SK-N-SH (cell line): ENCODE measurements at regions not wholly inside any gene's neighbourhood (a gene's known extent, or its start where the extent isn't known, plus 50 kb on each side); places are given as distances from the start of the nearest gene placed in this dataset.

Experiments used
- CHD2 ChIP-seq: fragments of 150-350 bp; IDR thresholded peaks from 2 replicates; pipeline ENCODE4 v1.6.1; 2018; ENCODE audit warnings: low read length; ENCODE audit not compliant: partially characterized antibody
- CTCF ChIP-seq: fragments of 200-600 bp; sonication (generic); IDR thresholded peaks from 2 replicates; pipeline ENCODE4 v1.6.1; 2017; ENCODE audit warnings: antibody characterized with exemption, mild to moderate bottlenecking, moderate library complexity
- EZH2phosphoT487 ChIP-seq: fragments of 200-600 bp; sonication (generic); IDR thresholded peaks from 2 replicates; pipeline ENCODE4 v1.6.1; 2017; ENCODE audit warnings: low read depth, mixed run types, mild to moderate bottlenecking, antibody characterized with exemption, moderate library complexity, borderline replicate concordance
- PBX3 ChIP-seq: IDR thresholded peaks from 2 replicates; pipeline ENCODE4; 2012
- RXRA ChIP-seq: IDR thresholded peaks from 2 replicates; pipeline ENCODE4 v1.4.0; 2012; ENCODE audit warnings: low read depth, mild to moderate bottlenecking, borderline replicate concordance
- TCF12 ChIP-seq: IDR thresholded peaks from 2 replicates; pipeline ENCODE4 v1.4.0; 2012

GRCh38 chr10:36021096-36021495, 379.0 kb upstream of the FZD8 start:
- TF ChIP-seq RXRA, result no peak
- TF ChIP-seq CTCF, result no peak
- no peak for TF ChIP-seq PBX3
- TF ChIP-seq CHD2, result no peak
- no peak for TF ChIP-seq EZH2phosphoT487
- TF ChIP-seq TCF12, result no peak
